ENCODE measurements at regions not wholly inside any gene's neighbourhood (a gene's known extent, or its start where the extent isn't known, plus 50 kb on each side); places are given as distances from the start of the nearest gene placed in this dataset.

DNA sequence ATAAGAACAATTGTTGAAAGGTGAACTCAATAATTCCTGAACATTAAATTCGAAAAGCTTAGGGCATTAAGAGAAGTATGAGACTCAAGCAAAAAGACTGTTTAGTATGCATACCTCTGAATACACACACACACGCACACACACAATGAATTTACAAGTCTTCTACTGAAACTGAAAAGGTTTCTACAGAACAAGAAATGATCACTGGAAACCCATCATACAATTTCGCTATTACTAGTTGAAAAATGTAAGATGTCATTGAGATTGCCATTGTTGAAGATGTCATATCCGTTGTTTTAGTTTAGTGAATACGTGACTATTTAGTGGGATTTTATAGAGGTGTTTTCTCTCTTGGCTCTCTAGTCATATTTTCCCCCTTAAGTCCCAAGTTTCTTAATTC lies 106.8 kb downstream of the FOXB1 start:
- TF ChIP-seq EZH2phosphoT487 (IDR thresholded peaks at IDR 0.05; ENCODE audit: borderline replicate concordance) (no peak), CTCF (conservative IDR thresholded peaks at IDR 0.05; ENCODE audit: low read length) (no peak)
- Histone ChIP-seq H3K79me2 (ENCODE audit: insufficient read depth, low read length) (no peaks in the 10 kb centered on the region), H2AFZ (ENCODE audit: low read length) (no peak overlapping the region), H3K4me1 (ENCODE audit: insufficient read depth, low read length, poor library complexity, severe bottlenecking) (peaks cover 1% of the 10 kb centered on the region), H3K4me3 (ENCODE audit: low read length, poor library complexity, severe bottlenecking) (no peak overlapping the region), H3K27me3 (ENCODE audit: insufficient read depth, low read length, poor library complexity, severe bottlenecking) (no peaks in the 10 kb centered on the region), H3K9me3 (ENCODE audit: insufficient read depth, low read depth, low read length) (0 out of 2 replicates have a peak, but pooled peaks cover 6% of the 10 kb centered on the region), H3K9ac (ENCODE audit: low read depth, low read length, poor library complexity, severe bottlenecking) (no peak overlapping the region), H3F3A (ENCODE audit: low read depth) (no peaks in the 10 kb centered on the region), H4K20me1 (ENCODE audit: insufficient read depth, low read length, poor library complexity, severe bottlenecking) (no peaks in the 10 kb centered on the region), H3K4me2 (ENCODE audit: low read depth, low read length, poor library complexity, severe bottlenecking) (no peak overlapping the region), H3K36me3 (ENCODE audit: insufficient read depth, low read length) (no peaks in the 10 kb centered on the region), H3K9me2 (replicated peaks; ENCODE audit: low read depth, low read length) (no peaks in the 10 kb centered on the region)

- peaks cover 46% of the 10 kb centered on the region for H3K4me1 ChIP-seq (ENCODE audit: insufficient read depth, low read length, poor library complexity, severe bottlenecking)
- H3K9ac ChIP-seq (ENCODE audit: low read depth, low read length, poor library complexity, severe bottlenecking), result no peak overlapping the region
- no peak overlapping the region for H3K4me3 ChIP-seq (ENCODE audit: low read length, poor library complexity, severe bottlenecking)
- no peaks in the 10 kb centered on the region; the same call in 1 of the 2 replicates for H3F3A ChIP-seq (ENCODE audit: low read depth)
- H3K9me2 ChIP-seq (replicated peaks; ENCODE audit: low read depth, low read length), result no peaks in the 10 kb centered on the region
- no peaks in the 10 kb centered on the region for H3K27me3 ChIP-seq (ENCODE audit: insufficient read depth, low read length, poor library complexity, severe bottlenecking)
- no peak overlapping the region for H3K4me2 ChIP-seq (ENCODE audit: low read depth, low read length, poor library complexity, severe bottlenecking)
- H4K20me1 ChIP-seq (ENCODE audit: insufficient read depth, low read length, poor library complexity, severe bottlenecking), result no peaks in the 10 kb centered on the region
- H2AFZ ChIP-seq (ENCODE audit: low read length), result no peak overlapping the region
- TF ChIP-seq EZH2phosphoT487 (IDR thresholded peaks at IDR 0.05; ENCODE audit: borderline replicate concordance) (no peak), CTCF (conservative IDR thresholded peaks at IDR 0.05; ENCODE audit: low read length) (no peak)
- no peaks in the 10 kb centered on the region for H3K79me2 ChIP-seq (ENCODE audit: insufficient read depth, low read length)
- H3K36me3 ChIP-seq (ENCODE audit: insufficient read depth, low read length), result no peaks in the 10 kb centered on the region
- H3K9me3 ChIP-seq (ENCODE audit: insufficient read depth, low read depth, low read length), result no peaks in the 10 kb centered on the region
Measured at GRCh38 chr15:60115579-60116380, 111.7 kb downstream of the FOXB1 start.

DNA sequence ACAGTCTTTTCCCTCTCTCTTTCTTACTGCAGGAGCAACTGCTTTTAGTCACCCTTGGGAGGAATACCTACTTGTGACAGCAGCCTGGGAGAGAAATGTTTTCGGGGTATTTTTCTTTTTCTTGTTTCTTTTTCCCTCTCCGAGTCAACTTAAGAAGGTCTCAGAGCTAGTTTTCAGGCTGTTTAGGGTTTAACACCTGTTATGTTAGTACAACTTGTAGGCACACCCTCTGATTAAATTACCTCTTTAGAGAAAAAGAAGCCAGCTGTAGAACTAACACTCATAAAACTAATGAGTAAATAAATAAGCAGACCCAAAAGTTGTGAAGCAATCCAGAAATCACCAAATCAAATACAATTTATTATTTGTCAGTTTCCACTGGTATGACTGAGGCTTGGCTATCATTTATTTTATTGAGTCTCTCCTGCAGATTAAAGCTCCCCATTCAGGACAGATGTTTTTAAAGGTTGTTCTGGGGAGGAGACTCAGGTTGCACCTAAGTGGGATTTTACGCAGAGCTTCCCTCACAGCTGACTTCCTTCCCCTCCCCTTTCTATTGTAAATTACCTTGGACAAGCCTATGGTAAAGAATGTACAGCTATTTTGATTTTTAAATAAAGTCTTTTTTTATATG lies 112.5 kb downstream of the FOXB1 start:
- no peaks in the 10 kb centered on the region for H3K36me3 ChIP-seq (ENCODE audit: insufficient read depth, low read length)
- no peaks in the 10 kb centered on the region for H3K79me2 ChIP-seq (ENCODE audit: insufficient read depth, low read length)
- H3K9me2 ChIP-seq (replicated peaks; ENCODE audit: low read depth, low read length), result no peaks in the 10 kb centered on the region
- H3K4me1 ChIP-seq (ENCODE audit: insufficient read depth, low read length, poor library complexity, severe bottlenecking), result peaks cover 47% of the 10 kb centered on the region
- H3K27me3 ChIP-seq (ENCODE audit: insufficient read depth, low read length, poor library complexity, severe bottlenecking), result no peaks in the 10 kb centered on the region
- H2AFZ ChIP-seq (ENCODE audit: low read length), result no peak overlapping the region
- H3F3A ChIP-seq (ENCODE audit: low read depth), result no peaks in the 10 kb centered on the region; the same call in 1 of the 2 replicates
- peak overlapping the region; percentile 3 for H3K4me2 ChIP-seq (ENCODE audit: low read depth, low read length, poor library complexity, severe bottlenecking)
- H3K9me3 ChIP-seq (ENCODE audit: insufficient read depth, low read depth, low read length), result no peaks in the 10 kb centered on the region
- no peak for TF ChIP-seq EZH2phosphoT487 (IDR thresholded peaks at IDR 0.05; ENCODE audit: borderline replicate concordance)
- no peak for TF ChIP-seq CTCF (conservative IDR thresholded peaks at IDR 0.05; ENCODE audit: low read length)
- H4K20me1 ChIP-seq (ENCODE audit: insufficient read depth, low read length, poor library complexity, severe bottlenecking), result no peaks in the 10 kb centered on the region
- H3K4me3 ChIP-seq (ENCODE audit: low read length, poor library complexity, severe bottlenecking), result no peak overlapping the region
- H3K9ac ChIP-seq (ENCODE audit: low read depth, low read length, poor library complexity, severe bottlenecking), result no peak overlapping the region

Data from Loucy (cell line).